GM21515 (cell line): ENCODE measurements at regions not wholly inside any gene's neighbourhood (a gene's known extent, or its start where the extent isn't known, plus 50 kb on each side); places are given as distances from the start of the nearest gene placed in this dataset.

Experiments
- ATAC-seq: cut with Tn5 transposase; IDR thresholded peaks from one replicate; pipeline ENCODE4 v1.9.1; 2021; ENCODE audit not compliant: unreplicated experiment

- no peak for ATAC-seq
Measured at GRCh38 chr14:82511399-82511798, 977.7 kb upstream of the SEL1L start.

GRCh38 chr14:82520765-82521164 is 987.1 kb upstream of the SEL1L start:
- ATAC-seq: no peak

- ATAC-seq: no peak
Measured at GRCh38 chr14:82521191-82521590, 987.5 kb upstream of the SEL1L start.

GRCh38 chr14:82528016-82528415 is 994.4 kb upstream of the SEL1L start:
- ATAC-seq: no peak

- no peak for ATAC-seq
Measured at GRCh38 chr14:82533351-82533750, 999.7 kb upstream of the SEL1L start.

- no peak for ATAC-seq
Measured at GRCh38 chr14:82536566-82536965, 1002.9 kb upstream of the SEL1L start.

- no peak for ATAC-seq
Measured at GRCh38 chr14:82537831-82538230, 1004.2 kb upstream of the SEL1L start.

- no peak for ATAC-seq
Measured at GRCh38 chr14:82546401-82546800, 1012.7 kb upstream of the SEL1L start.

GRCh38 chr14:82549306-82549990 is 1015.8 kb upstream of the SEL1L start:
- no peak for ATAC-seq

- no peak for ATAC-seq
Measured at GRCh38 chr14:82562881-82563280, 1029.2 kb upstream of the SEL1L start.

GRCh38 chr14:82565825-82566224 is 1032.2 kb upstream of the SEL1L start:
- ATAC-seq: no peak

GRCh38 chr14:82587226-82587625 is 1053.6 kb upstream of the SEL1L start:
- ATAC-seq: no peak

- ATAC-seq: no peak
Measured at GRCh38 chr14:82595466-82595865, 1061.8 kb upstream of the SEL1L start.

GRCh38 chr14:82602794-82603193 is 1069.1 kb upstream of the SEL1L start:
- no peak for ATAC-seq

GRCh38 chr14:82604819-82605218 is 1071.2 kb upstream of the SEL1L start:
- ATAC-seq: no peak

GRCh38 chr14:82621881-82622450 is 1088.3 kb upstream of the SEL1L start:
- no peak for ATAC-seq

GRCh38 chr14:82626156-82627066 is 1092.8 kb upstream of the SEL1L start:
- ATAC-seq: no peak

GRCh38 chr14:82635915-82636314 is 1102.3 kb upstream of the SEL1L start:
- no peak for ATAC-seq

- ATAC-seq: no peak
Measured at GRCh38 chr14:82636426-82636825, 1102.8 kb upstream of the SEL1L start.

GRCh38 chr14:82641050-82641540 is 1107.4 kb upstream of the SEL1L start:
- no peak for ATAC-seq

GRCh38 chr14:82642425-82642824 is 1108.8 kb upstream of the SEL1L start:
- ATAC-seq: no peak
